Activated CD8-positive, alpha-beta T cell treated with anti-CD3 and anti-CD28 coated beads for 36 hours (primary cell): ENCODE measurements at regions not wholly inside any gene's neighbourhood (a gene's known extent, or its start where the extent isn't known, plus 50 kb on each side); places are given as distances from the start of the nearest gene placed in this dataset.

Experiments used
- ATAC-seq: fragments of 200-7000 bp; cut with Tn5 transposase; one replicate; pipeline ENCODE4 v1.10.0; 2021; ENCODE audit warnings: mild to moderate bottlenecking, moderate library complexity
- CTCF ChIA-PET: fragments of 350-600 bp; sonication (Branson Sonifier 250); formaldehyde crosslinking; loops from one replicate; lab custom pipeline; 2021; ENCODE audit warnings: antibody characterized with exemption; lab: Charles Lee
- POLR2A ChIA-PET: fragments of 350-600 bp; sonication (Branson Sonifier 250); formaldehyde crosslinking; loops from one replicate; lab custom pipeline; 2021; ENCODE audit warnings: antibody characterized with exemption; lab: Charles Lee
- DNase-seq: peaks from one replicate; pipeline ENCODE4 v3.0.0-alpha.2; 2020
- H3K27ac Mint-ChIP-seq: one replicate; pipeline ENCODE4 v1.8.0; 2021; ENCODE audit warnings: mild to moderate bottlenecking, mixed read lengths
- H3K27me3 Mint-ChIP-seq: one replicate; pipeline ENCODE4 v1.8.0; 2021; ENCODE audit warnings: mixed read lengths
- H3K36me3 Mint-ChIP-seq: one replicate; pipeline ENCODE4 v1.8.0; 2021; ENCODE audit warnings: low read depth, mixed read lengths
- H3K4me1 Mint-ChIP-seq: one replicate; pipeline ENCODE4 v1.8.0; 2021; ENCODE audit warnings: low read depth, mixed read lengths
- H3K4me3 Mint-ChIP-seq: one replicate; pipeline ENCODE4 v1.8.0; 2021; ENCODE audit warnings: mild to moderate bottlenecking, moderate library complexity, mixed read lengths
- H3K9me3 Mint-ChIP-seq: one replicate; pipeline ENCODE4 v1.8.0; 2021; ENCODE audit warnings: mixed read lengths
- CTCF ChIP-seq: fragments of 200-600 bp; IDR thresholded peaks from one replicate; pipeline ENCODE4 v1.8.0; 2022; ENCODE audit warnings: antibody characterized with exemption, mild to moderate bottlenecking
- intact Hi-C: fragments of 100-400 bp; cut with micrococcal nuclease; formaldehyde crosslinking; loops from one replicate; pipeline ENCODE4 v1.10.0; 2022

DNA sequence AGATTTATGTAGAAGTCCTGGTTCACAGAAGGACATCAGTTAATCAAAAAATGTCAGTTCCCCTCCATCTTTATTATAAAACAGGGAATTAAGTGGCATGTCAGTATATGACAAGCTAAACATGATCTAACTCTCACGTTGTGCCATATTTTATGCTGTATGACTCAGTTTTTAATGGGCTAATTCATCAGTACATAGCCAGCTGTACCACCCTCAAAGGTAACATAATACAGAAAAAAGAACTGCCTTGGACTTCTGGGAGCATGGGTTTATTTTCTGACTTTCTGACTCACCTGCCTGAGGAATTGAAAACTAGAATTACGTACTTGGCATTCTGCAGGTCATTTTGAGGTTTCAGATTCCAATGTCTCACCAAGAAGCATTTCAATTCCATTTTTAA is 135.7 kb downstream of the CMPK2 start:
- no peak for TF ChIP-seq CTCF
- Mint-ChIP-seq H3K36me3 (no peaks in the 10 kb centered on the region), H3K4me1 (no peaks in the 10 kb centered on the region), H3K27me3 (peaks cover 11% of the 10 kb centered on the region), H3K27ac (no peak overlapping the region), H3K4me3 (no peak overlapping the region), H3K9me3 (no peaks in the 10 kb centered on the region)
- ATAC-seq (no peak), DNase-seq (no peak)
- ChIA-PET CTCF (no interaction called here), POLR2A (no interaction called here)
- intact Hi-C loops, result no loop called here

GRCh38 chr2:6730649-6731532 is 134.8 kb downstream of the CMPK2 start:
- ChIA-PET CTCF (interaction anchor here (0.9 kb wide), 1 partner anchor 30 kb away, joined by 3 read pairs; no protein-coding TSS in a partner anchor), POLR2A (no interaction called here)
- Mint-ChIP-seq H3K36me3 (no peaks in the 10 kb centered on the region), H3K4me1 (no peaks in the 10 kb centered on the region), H3K27ac (no peak overlapping the region), H3K27me3 (peaks cover 9% of the 10 kb centered on the region), H3K9me3 (no peaks in the 10 kb centered on the region), H3K4me3 (no peak overlapping the region)
- intact Hi-C loops, result no loop called here
- ATAC-seq (no peak), DNase-seq (no peak)
- no peak for TF ChIP-seq CTCF

DNA sequence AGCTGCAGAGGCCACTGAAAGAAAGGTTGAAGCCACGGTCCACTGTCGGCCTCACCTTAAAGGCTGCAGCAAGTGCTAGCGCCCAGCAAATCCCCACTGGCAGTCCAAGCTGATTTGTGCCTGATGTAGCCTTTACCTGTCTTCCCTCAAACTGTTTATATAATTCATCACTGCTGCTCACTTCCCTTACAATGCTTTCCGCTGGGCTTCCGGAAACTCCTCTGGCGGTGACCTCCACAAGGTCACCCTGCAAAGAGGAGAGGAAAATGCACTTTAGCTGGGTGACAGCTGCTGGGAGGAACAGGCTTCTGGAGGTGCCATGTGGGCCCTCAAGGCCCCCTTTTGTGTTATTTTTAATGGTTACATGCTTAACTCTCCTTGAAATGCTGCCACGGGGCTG is 126.2 kb downstream of the CMPK2 start:
- Mint-ChIP-seq H3K4me3 (no peak overlapping the region), H3K36me3 (no peaks in the 10 kb centered on the region), H3K9me3 (no peaks in the 10 kb centered on the region), H3K27ac (no peak overlapping the region), H3K4me1 (no peaks in the 10 kb centered on the region), H3K27me3 (peaks cover 10% of the 10 kb centered on the region)
- TF ChIP-seq CTCF, result no peak
- ATAC-seq (no peak), DNase-seq (no peak)
- CTCF ChIA-PET, result no interaction called here
- intact Hi-C loops, result no loop called here
- POLR2A ChIA-PET, result no interaction called here

- no peaks in the 10 kb centered on the region for H3K9me3 Mint-ChIP-seq
- ChIA-PET CTCF (no interaction called here), POLR2A (no interaction called here)
- H3K27ac Mint-ChIP-seq, result no peak overlapping the region
- H3K27me3 Mint-ChIP-seq, result peaks cover 12% of the 10 kb centered on the region
- no peaks in the 10 kb centered on the region for H3K4me1 Mint-ChIP-seq
- TF ChIP-seq CTCF, result no peak
- H3K4me3 Mint-ChIP-seq, result no peak overlapping the region
- H3K36me3 Mint-ChIP-seq, result no peaks in the 10 kb centered on the region
- no peak for ATAC-seq
- intact Hi-C loops, result no loop called here
- no peak for DNase-seq
Observed at GRCh38 chr2:6741229-6741628, 124.5 kb downstream of the CMPK2 start.

DNA sequence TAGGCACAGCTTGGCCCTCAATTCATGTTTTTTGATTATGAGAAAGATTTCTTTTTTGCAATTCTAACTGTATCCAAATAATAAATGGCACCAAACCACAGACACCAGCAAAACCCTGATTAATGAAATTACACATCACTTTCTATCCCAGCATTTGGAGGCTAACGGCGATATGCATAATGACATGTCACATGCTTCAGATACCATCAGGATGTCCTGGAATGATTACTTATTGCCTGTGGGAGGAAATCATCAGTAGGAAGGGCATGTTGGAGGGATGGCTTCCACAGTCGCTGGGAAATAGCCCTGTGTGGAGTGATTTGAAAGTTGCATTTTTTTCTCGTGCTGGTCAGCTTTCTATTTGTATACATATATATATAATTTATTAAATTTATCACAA is 121.7 kb downstream of the CMPK2 start:
- DNase-seq (no peak), ATAC-seq (no peak)
- ChIA-PET POLR2A (no interaction called here), CTCF (no interaction called here)
- no peak for TF ChIP-seq CTCF
- intact Hi-C loops, result no loop called here
- no peaks in the 10 kb centered on the region for H3K4me1 Mint-ChIP-seq
- H3K27me3 Mint-ChIP-seq, result peaks cover 24% of the 10 kb centered on the region
- no peaks in the 10 kb centered on the region for H3K9me3 Mint-ChIP-seq
- no peak overlapping the region for H3K27ac Mint-ChIP-seq
- H3K36me3 Mint-ChIP-seq, result no peaks in the 10 kb centered on the region
- no peak overlapping the region for H3K4me3 Mint-ChIP-seq
